GM21423 (cell line): ENCODE measurements at regions not wholly inside any gene's neighbourhood (a gene's known extent, or its start where the extent isn't known, plus 50 kb on each side); places are given as distances from the start of the nearest gene placed in this dataset.
"Not testable (repeated sequence)": the region's sequence is repeated elsewhere in the genome, so short reads cannot be mapped to it uniquely, and the experiment has no call there.

Experiments
- ATAC-seq: cut with Tn5 transposase; IDR thresholded peaks from one replicate; pipeline ENCODE4 v1.9.1; 2021; ENCODE audit warnings: mild to moderate bottlenecking, moderate library complexity; ENCODE audit not compliant: unreplicated experiment

- peak; percentile 22 for ATAC-seq
These were observed 166.9 kb downstream of the CWH43 start for GRCh38 chr4:49153011-49153410.

- peak; percentile 60 for ATAC-seq
These were observed 168.4 kb downstream of the CWH43 start for GRCh38 chr4:49154308-49155103.

DNA sequence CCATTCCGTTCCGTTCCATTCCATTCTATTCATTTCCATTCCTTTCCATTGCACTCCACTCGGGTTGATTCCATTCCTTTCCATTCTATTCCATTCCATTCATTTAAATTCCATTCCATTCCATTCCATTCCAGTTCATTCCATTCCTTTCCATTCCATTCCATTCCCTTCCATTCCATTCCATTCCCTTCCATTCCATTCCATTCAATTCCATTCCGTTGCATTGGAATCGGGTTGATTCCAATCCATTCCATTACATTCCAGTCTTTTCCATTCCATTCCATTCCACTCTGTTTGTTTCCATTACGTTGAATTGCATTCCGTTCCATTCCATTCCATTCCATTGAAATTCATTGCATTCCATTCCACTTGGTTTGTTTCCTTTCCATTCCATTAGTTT, 169.2 kb downstream of the CWH43 start:
- ATAC-seq, result not testable (repeated sequence)

GRCh38 chr4:49156309-49156708, 170.2 kb downstream of the CWH43 start:
- ATAC-seq, result not testable (repeated sequence)

- ATAC-seq, result not testable (repeated sequence)
These were observed 171.6 kb downstream of the CWH43 start for GRCh38 chr4:49157630-49158029.

- ATAC-seq, result not testable (repeated sequence)
These were observed 175.1 kb downstream of the CWH43 start for GRCh38 chr4:49161111-49161541.

DNA sequence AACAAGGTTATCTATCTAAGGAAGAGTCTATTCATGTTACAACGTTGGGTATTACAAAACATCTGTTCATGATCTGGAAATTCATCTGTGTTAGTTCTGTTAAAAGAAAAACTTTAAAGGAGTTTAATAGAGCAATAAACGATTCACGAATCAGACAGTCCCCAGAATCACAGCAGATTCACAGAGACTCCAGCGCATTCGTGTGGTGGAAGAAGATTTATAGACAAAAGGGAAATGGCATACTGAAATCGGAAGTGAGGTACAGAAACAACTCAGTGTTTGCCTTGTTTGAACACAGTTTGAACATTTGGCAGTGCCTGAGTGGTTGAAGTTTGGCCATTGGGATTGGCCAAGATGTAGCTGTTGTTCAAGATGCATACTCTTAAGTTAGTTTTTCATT, 178.8 kb downstream of the CWH43 start:
- ATAC-seq, result not testable (repeated sequence)

- ATAC-seq, result not testable (repeated sequence)
These were observed 191.8 kb downstream of the CWH43 start for GRCh38 chr4:49177847-49178246.

DNA sequence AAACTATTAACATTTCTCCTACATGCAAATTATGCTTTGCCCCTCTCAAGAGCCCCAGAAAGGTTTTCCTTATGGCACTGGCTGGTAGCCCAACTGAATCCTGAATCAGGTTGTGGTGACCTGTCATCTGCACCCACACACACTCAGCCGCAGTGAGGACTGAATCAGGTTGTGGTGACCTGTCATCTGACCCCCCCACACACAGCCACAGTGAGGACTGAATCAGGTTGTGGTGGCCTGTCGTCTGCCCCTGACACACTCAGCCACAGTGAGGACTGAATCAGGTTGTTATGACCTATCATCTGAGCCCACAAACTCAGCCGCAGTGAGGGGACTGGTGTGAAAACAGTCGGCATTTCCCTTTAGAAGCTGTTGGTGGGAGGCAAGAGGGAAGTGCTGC, 195.0 kb downstream of the CWH43 start:
- not testable (repeated sequence) for ATAC-seq

GRCh38 chr4:49211396-49212194, 225.5 kb downstream of the CWH43 start:
- ATAC-seq, result not testable (repeated sequence)

DNA sequence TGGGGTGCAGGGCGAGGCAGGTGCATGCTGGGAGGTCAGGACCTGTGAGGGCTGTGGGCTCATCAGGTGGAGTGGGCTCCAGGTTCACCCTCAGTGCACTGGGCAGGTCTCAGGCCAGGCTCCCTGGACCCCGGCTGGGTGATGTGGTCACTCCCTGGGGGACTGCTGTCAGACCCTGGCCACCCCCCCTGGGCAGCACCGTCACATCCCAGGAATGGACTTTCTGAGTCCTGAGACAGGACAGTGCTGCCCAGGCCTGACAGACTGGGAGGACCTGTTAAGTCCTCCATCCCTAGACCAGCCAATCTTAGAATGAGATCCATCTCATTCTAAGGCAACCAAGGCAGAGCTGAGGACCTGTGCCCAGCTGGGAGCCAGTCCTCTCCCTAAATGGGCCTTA, 227.2 kb downstream of the CWH43 start:
- ATAC-seq, result not testable (repeated sequence)

GRCh38 chr4:49213750-49214149, 227.7 kb downstream of the CWH43 start:
- not testable (repeated sequence) for ATAC-seq

GRCh38 chr4:49214453-49215081, 228.5 kb downstream of the CWH43 start:
- not testable (repeated sequence) for ATAC-seq

- ATAC-seq, result not testable (repeated sequence)
These were observed 229.0 kb downstream of the CWH43 start for GRCh38 chr4:49215082-49215479.

DNA sequence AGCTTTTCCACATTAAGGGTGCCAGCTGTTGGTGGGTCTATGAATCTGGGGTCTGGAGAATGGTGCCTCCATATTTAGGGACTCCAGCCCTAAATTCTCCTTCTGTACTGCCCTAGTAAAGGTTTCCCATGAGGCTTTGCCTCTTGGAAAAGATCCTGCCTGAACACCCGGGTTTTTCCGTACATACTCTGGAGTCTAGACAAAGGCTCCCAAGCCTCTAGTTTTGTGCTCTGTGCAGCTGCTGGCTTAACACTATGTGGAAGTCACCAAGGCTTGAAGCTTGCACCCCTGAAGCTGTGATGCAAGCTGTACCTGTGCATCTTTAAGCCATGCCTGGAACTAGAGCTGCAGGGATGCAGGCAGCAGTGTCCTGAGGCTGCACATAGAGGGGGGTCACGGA, 230.5 kb downstream of the CWH43 start:
- not testable (repeated sequence) for ATAC-seq

- ATAC-seq, result no peak
These were observed 231.4 kb downstream of the CWH43 start for GRCh38 chr4:49217492-49217891.

- not testable (repeated sequence) for ATAC-seq
These were observed 232.0 kb downstream of the CWH43 start for GRCh38 chr4:49218094-49218493.

DNA sequence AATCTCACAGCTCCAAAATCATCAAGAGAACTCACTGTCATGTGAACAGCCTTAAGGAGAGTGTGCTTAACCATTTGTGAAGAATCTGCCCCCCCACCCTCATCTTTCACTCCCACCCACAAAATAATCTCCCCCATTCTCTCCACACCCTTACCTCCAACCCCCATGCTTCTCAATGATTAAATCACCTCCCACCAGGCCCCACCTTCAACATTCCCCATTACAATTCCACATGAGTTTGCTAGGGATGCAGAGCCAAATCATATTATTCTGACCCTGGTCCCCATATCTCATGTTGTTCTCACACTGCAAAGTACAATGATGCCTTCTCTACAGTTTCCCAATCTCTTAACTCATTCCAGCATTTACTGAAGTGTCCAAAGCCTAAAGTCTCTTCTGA, 232.9 kb downstream of the CWH43 start:
- ATAC-seq, result not testable (repeated sequence)

GRCh38 chr4:49219489-49220225, 233.6 kb downstream of the CWH43 start:
- not testable (repeated sequence) for ATAC-seq

- no peak for ATAC-seq
These were observed 235.1 kb downstream of the CWH43 start for GRCh38 chr4:49221209-49221608.

GRCh38 chr4:49222810-49223209, 236.7 kb downstream of the CWH43 start:
- ATAC-seq, result not testable (repeated sequence)
